ENCODE measurements at regions not wholly inside any gene's neighbourhood (a gene's known extent, or its start where the extent isn't known, plus 50 kb on each side); places are given as distances from the start of the nearest gene placed in this dataset.
"Not testable (repeated sequence)": the region's sequence is repeated elsewhere in the genome, so short reads cannot be mapped to it uniquely, and the experiment has no call there.

DNA sequence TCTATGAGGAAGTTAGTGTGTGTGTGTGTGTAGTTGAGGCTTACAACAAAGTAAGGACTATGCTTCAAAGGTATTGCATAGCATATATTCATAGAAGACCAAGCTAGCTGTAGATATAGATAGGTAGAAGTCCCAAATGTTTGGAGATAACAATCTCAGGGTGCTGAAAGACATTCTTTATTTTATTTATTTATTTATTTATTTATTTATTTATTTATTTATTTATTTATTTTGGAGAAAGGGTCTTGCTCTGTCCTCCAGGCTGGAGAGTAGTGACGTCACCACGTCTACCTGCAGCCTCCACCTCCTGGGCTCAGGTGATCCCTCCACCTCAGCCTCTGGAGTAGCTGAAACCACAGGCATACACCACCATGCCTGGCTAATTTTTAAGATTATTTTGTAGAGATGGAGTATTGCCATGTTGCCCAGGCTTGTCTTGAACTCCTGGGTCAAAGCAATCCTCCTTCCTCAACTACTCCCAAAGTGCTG is 284.6 kb upstream of the KIF2B start:
- ATAC-seq (ENCODE audit: poor library complexity) (no peak), DNase-seq (no peak)
- intact Hi-C loops (cut with DNase I) = no loop called here

DNA sequence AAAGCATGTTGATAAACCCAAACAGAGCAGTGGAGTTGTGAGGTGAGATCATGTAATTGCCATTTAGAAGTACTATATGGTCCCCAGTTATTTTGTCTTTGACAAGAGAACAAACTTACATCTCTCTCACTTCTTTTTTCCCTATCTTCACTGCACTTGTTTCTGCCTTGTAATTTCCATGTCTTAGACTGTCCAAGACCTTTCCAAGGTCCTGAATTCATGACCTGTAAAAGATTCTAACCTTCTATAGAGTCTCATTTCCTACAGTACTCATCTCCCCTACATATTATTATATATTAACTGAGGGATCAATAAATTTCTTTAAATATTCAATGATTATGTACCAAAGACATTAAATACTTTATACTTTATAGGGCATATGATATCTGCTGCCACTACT is 295.3 kb upstream of the KIF2B start:
- DNase-seq (no peak), ATAC-seq (ENCODE audit: poor library complexity) (no peak)
- intact Hi-C loops (cut with DNase I) = no loop called here

DNA sequence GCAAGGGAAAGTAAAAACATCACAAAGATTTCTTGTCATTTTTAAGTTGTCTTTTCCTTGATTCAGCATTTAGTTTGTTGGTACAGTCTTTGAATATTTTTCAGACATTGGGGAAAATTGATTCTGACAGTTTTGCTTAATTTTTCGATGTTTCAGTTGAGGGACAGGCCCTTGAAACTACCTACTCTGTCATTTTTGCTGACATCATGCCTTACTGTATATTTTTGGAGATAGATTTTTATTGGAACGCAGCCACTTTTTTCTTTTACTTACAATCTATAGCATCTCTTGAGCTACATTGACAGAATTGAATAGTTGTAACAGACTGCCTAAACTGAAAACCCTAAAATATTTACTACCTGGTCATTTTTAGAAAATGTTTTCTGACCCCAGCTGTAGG is 297.1 kb upstream of the KIF2B start:
- intact Hi-C loops (cut with DNase I) = no loop called here
- DNase-seq (no peak), ATAC-seq (ENCODE audit: poor library complexity) (no peak)

DNA sequence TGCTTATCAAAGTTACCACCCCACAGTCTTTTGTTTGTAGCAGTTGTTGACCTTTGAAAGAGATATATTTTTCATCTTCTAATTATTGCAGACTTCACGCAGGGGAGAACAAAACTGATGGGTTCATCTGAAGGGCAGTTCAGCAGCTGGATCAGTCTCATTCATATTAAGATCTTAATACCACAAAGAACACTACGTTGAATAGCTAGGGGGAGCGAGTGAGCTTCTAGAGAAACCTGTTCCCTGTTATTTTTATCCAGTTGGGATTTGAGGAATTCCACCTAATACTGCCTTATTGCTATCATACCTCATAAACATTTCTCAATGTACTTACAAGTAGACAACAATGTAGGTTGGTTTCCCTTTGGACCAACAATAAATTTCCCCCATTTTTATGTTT is 306.1 kb upstream of the KIF2B start:
- no peak for ATAC-seq (ENCODE audit: poor library complexity)
- DNase-seq = no peak
- intact Hi-C loops (cut with DNase I) = no loop called here

DNA sequence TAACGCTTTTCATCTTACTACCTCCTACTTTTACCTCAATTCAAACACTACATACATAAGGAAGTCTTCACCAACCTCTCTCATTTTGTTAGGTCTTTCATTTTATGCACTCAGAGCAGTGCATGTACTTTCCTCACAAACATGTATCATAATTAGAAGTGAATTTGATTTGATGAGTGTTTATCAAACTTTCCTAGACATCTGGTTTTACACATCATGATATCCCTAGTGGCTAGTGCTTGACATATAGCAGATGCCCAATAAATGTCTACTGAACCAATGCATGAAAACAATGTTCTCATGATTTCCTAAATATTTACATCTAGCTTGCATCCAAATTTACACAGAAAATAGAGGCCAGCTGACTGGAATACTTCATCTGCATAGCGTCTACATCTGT is 323.4 kb upstream of the KIF2B start:
- DNase-seq (no peak), ATAC-seq (ENCODE audit: poor library complexity) (no peak)
- intact Hi-C loops (cut with DNase I) = no loop called here

DNA sequence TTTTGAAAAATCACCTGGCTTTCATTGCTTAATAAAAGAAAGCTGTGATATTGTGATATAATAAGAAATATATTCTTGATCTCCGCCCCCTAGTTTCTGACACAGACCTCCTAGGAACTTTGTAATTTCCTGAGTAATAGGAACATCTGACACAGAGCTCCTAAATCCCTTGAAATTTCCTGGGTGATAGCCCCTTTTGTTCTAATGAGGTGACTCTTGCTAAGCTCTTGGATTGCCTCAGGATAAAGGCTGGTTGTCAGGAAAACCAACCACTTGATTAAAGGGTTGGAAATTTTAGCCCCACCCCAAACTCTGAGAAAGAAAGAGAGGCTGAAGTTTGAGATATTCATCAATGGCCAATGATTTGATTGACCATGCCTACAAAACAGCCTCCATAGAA is 326.4 kb upstream of the KIF2B start:
- DNase-seq = no peak
- intact Hi-C loops (cut with DNase I) = no loop called here
- no peak for ATAC-seq (ENCODE audit: poor library complexity)

DNA sequence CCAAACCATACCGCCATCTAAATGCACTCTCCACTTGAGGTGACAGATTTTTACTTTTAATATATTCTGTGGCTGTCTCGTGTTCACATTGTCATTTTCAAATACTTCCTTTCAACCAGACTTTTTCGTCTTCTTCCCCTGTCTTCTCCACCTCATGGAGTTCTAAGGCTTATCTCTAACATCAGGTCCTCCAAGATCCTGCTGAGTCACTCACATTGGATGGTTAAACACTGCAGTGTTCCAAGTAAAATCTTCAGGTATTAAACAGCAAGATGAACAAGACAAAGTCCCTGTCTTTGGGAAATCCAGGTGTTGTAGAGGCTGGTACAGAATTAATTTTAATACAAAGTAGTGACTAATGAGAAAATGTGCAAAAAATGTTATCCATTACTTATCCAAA is 330.2 kb upstream of the KIF2B start:
- intact Hi-C loops (cut with DNase I) = no loop called here
- ATAC-seq (ENCODE audit: poor library complexity) = no peak
- DNase-seq = no peak

DNA sequence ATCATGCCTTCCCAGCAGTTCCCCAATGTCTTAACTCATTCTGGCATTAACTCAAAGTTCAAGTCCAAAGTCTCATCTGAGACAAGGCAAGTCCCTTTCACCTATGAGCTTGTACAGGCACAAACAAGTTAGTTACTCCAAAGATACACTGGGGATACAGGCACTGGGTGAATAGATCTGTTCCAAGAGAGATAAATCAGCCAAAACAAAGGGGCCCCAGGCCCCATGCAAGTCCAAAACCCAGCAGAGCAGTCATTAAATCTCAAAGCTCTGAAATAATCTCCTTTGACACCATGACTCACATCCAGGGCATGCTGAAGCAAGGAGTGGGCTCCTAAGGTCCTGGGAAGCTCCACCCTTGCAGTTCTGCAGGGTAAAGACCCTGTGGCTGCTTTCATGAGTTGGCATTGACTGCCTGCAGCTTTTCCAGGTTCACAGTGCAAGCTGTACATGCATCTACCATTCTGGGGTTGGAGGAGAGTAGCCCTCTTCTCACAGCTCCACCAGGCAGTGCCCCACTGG is 332.2 kb upstream of the KIF2B start:
- DNase-seq = no peak
- intact Hi-C loops (cut with DNase I) = no loop called here
- no peak for ATAC-seq (ENCODE audit: poor library complexity)

DNA sequence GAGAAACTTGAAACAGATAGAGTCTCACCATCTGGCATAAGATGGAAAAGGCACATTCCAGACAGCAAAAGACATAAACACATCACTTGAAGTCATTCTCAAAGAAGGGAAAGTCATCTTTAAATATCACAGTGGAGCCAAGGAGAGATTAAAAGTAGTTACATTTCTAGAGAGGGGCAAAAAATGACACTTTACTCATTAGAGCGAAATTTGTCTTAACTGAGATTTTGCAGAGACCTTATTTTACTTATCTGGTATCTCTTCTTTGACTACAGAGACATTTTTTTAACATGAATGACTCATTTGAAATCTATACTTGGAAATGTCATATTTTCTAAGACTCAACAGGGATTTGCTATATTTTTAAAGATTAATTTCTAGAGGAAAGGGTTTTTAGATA is 339.0 kb upstream of the KIF2B start:
- ATAC-seq (ENCODE audit: poor library complexity) (no peak), DNase-seq (no peak)
- intact Hi-C loops (cut with DNase I) = no loop called here

DNA sequence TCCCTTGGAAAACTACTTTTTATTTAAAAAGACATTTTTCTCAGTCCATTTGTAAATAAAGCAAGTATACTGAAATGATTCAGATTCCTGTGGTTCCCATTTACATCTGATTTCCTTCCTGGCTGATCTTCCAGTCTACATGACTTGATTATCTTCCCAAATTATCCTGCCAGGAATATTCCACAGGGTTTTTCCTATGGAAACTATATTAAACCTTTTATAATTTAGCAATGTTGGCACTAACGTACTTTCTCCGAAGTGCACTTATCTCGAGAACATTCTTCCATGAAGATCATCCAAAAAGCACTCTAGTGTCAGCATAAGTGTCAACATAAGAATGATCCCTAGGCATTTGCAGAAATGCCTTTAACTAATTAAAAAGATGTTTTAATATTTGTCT is 347.7 kb upstream of the KIF2B start:
- intact Hi-C loops (cut with DNase I) = no loop called here
- no peak for ATAC-seq (ENCODE audit: poor library complexity)
- DNase-seq = no peak

DNA sequence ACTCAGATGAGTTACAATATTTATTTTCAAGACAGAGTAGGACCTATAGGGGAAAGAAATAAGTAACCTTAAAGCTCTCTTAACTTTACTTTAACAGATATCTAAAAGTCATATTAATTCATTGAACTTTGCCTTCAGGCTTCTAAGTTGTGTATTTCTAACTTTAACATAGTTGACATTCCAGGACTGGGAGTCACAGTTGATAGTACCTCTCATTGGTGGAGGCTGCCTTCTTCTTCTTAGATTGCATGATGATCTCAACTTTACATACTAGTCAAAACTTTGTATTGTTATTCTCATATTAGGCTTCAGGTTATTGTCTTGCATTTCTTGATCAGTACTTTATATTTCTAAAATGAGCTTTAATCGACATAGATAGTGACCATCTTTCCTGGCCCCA is 350.1 kb upstream of the KIF2B start:
- DNase-seq (no peak), ATAC-seq (ENCODE audit: poor library complexity) (no peak)
- intact Hi-C loops (cut with DNase I) = no loop called here

DNA sequence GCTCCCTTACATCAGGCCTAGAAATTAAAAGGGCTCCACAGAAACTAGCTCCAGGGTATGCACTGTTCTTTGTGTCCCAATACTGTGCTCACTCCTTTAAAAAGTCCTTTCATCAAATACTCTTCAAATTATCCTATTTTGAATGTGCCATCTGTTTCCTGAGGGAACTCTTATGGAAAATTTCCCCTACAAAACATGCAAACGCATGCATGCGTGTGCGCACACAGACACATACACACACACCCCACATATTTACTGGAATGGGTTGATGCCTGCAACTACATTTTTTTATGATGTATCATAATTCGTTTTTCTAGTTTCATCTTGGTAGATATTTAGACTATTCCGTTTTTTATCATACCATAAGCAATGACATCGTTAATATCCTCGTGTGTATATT is 351.2 kb upstream of the KIF2B start:
- ATAC-seq (ENCODE audit: poor library complexity) (no peak), DNase-seq (no peak)
- intact Hi-C loops (cut with DNase I) = no loop called here

DNA sequence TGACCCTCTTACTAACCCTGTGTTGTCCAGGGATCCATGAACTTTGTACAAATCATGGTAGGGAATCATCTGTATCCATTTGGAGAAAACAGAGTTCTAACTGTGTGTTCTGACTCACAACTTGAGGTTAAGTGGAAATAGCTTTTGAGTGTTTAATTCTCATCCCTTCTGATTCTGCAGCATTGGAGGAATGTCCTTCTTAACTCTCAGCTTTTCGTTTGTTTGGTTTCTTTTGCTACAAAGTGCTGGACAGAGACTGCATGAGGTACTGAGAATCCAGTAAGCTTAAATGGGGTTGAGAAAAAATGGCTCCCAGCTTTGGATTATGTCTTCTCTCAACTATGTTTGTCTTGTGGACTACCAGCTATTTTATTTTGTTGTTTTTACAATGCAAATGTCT is 352.1 kb upstream of the KIF2B start:
- no peak for DNase-seq
- intact Hi-C loops (cut with DNase I) = no loop called here
- ATAC-seq (ENCODE audit: poor library complexity) = no peak

DNA sequence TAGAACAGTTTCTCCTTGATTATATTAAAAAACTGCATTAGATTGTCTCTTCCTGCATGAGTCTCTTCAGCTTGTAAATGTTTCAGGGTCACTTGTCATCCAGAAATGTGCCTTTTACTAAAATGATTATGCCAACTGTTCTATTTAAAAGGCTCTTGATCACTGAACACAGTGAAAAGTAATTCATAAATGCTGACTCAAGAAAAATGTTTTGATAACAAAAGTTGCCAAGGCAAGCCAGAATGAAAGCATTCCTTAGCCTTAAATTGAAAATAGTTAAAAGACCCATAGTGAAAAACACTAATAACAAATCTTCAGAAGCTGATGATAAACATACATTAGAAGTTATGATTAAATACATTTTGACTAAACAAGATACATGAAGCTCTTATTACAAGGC is 356.0 kb upstream of the KIF2B start:
- intact Hi-C loops (cut with DNase I) = no loop called here
- DNase-seq = no peak
- no peak for ATAC-seq (ENCODE audit: poor library complexity)

DNA sequence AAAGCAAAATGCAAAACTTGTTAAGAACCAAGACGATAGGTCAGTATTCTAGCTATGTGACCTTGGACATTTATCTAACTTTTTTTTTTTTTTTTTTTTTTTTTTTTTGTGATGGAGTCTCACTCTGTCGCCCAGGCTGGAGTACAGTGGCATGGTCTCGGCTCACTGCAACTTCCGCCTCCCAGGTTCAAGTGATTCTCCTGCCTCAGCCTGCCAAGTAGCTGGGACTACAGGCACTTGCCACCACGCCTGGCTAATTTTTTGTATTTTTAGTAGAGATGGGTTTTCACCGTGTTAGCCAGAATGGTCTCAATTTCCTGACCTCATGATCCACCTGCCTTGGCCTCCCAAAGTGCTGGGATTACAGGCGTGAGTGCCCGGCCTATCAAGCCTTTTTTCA is 358.3 kb upstream of the KIF2B start:
- intact Hi-C loops (cut with DNase I); ATAC-seq (ENCODE audit: poor library complexity); DNase-seq: not testable (repeated sequence)

DNA sequence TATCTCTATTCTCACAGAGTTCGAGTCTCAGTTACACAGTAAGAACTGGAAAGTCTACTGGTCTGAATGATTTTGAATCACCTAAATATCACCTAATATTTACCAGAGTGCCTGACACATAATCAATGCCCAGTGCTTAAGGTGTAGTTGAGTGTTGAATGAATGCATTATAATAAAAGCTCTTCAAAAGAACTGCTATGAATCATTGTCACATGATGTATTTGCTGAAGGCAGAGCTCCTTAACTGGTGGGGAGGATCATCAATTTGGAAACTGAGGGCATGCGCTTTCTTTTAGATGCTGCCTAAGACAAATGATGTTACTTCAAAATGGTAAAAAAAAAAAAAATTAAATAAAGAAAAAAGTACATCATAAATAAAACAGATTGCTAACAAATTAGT is 359.4 kb upstream of the KIF2B start:
- no peak for DNase-seq
- intact Hi-C loops (cut with DNase I) = no loop called here
- ATAC-seq (ENCODE audit: poor library complexity) = no peak

DNA sequence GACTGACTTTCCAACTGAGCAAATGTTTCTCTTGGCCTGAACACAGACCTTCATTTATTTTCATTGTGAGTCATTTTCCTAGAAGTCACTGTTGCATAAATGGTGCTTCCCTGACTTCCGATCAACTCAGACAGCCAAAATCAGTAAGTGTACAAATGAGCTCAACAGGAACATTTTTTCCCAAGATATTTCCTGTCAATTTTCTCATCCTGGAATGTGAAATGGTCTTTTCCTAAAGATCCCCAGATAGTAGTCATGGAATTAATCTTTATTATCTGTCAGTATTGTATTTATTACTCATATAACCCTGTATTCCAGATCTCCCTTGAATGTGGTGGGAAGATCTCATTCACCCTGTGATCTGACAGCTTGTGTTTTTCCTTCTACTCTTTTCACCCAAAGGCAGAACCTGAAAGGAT is 360.3 kb upstream of the KIF2B start:
- ATAC-seq (ENCODE audit: poor library complexity) (no peak), DNase-seq (no peak)
- intact Hi-C loops (cut with DNase I) = no loop called here

DNA sequence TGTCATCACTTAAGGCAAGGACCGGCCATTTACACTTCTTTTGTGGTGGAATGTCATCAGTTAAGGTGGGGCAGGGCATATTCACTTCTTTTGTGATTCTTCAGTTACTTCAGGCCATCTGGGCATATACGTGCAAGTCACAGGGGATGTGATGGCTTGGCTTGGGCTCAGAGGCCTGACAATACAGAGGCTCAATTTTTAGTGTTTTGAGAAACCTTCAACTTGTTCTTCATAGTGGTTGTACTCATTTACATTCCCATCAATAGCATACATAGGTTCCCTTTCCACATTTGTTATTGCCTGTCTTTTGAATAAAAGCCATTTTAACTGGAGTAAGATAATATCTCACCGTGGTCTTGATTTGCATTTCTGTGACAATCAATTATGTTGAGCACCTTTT is 366.8 kb upstream of the KIF2B start:
- DNase-seq; ATAC-seq (ENCODE audit: poor library complexity); intact Hi-C loops (cut with DNase I): not testable (repeated sequence)

DNA sequence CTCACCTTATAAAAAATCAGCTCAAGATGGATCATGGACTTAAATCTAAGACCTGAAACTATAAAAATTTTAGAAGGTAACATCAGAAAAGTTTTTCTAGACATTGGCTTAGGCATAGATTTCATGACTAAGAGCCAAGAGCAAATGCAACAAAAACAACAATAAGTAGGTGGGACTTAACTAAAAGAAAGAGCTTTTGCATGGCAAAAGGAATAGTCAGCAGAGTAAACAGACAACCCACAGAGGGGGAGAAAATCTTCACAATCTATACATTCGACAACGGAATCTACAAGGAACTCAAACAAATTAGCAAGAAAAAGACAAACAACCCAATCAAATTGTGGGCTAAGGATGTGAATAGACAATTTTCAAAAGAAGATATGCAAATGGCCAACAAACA is 368.4 kb upstream of the KIF2B start:
- no peak for ATAC-seq (ENCODE audit: poor library complexity)
- no peak for DNase-seq
- intact Hi-C loops (cut with DNase I) = no loop called here

DNA sequence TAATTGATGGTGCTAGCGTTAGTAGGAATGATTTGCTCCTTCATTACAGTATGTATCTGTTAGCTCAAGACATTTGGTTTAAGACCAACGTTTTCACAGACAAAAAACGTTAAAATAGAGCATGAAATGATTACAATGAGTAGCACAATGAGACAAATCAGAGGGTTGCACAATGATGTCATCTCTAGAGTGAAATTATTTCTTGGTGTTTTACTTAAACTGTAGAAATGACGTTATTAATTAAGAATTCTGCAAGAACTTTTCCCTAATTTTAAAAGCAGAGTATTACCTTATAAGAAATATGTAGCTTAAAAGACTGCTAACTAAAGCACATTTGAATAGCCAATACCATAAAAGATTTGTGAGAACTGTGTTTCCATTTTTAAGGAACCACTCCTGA is 373.4 kb upstream of the KIF2B start:
- intact Hi-C loops (cut with DNase I) = no loop called here
- DNase-seq = no peak
- no peak for ATAC-seq (ENCODE audit: poor library complexity)

DNA sequence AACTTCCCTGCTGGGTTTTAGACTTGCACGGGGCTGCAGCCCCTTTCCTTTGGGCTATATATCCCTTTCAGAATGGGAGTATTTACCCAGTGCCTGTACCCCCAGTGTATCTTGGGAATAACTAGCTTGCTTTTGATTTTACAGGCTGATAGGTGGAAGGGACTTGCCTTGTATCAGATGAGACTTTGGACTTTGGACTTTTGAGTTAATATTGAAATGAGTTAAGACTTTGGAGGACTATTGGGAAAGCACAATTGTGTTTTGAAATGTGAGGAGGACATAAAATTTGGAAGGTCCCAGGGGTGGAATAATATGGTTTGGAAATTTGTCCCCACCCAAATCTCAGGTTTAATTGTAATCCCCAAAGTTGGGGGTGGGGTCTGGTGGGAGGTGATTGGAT is 393.8 kb upstream of the KIF2B start:
- no peak for ATAC-seq (ENCODE audit: poor library complexity)
- DNase-seq = no peak
- intact Hi-C loops (cut with DNase I) = no loop called here

DNA sequence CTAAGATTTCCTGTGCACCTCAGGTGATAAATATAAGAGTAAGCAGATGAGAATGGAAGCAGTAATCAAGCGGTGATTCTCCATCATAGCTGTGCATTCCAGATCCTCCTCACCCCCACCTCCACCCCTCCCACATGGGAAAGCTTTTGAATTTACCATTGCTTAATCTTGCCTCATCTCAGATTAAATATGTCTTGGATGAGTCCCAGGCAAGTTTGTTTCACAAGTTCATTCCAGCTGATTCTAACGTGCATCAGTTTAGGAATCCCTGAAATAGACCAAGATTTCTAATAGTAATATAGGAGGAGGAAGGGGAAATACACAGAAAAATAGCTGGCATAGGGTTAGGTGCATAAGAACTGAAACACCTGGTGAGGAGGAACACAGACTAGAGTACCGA is 396.2 kb upstream of the KIF2B start:
- intact Hi-C loops (cut with DNase I) = no loop called here
- DNase-seq (no peak), ATAC-seq (ENCODE audit: poor library complexity) (no peak)
